ENCODE measurements at regions not wholly inside any gene's neighbourhood (a gene's known extent, or its start where the extent isn't known, plus 50 kb on each side); places are given as distances from the start of the nearest gene placed in this dataset.

DNA sequence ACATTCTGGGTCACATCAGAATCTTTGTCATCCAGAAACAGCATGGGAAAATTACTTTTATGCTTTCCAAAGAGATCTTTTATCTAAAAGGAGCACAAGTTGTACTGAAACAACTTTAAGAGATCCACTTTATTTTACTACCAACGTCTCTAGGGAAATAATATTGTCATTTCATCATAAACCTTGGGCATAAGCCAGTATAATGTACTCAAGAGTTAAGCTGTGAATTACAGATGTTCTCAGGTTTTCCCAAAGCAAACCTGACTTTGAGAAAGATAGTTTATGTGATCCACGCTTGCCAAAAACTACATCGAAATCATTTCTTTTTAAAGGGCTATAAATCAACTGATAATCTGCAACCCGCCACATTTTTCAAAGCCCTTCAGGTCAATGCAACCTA, 124.1 kb upstream of the CRBN start:
- H3K4me2 ChIP-seq (ENCODE audit: insufficient read depth in 1 of 2, low read depth in 2 of 2, low read length in 2 of 2) = no peak overlapping the region
- 83% methylated on average over 4 of the region's 4 CpGs; no CpG with 5 or more reads in 1 of the 2 experiments for WGBS, 2 experiments (ENCODE audit: extremely low coverage in 1 of 2, insufficient coverage in 1 of 2, insufficient read length in 1 of 2, insufficient replicate concordance in 2 of 2, low coverage in 1 of 2, low lambda C conversion rate in 2 of 2, missing lambda C conversion rate in 1 of 2)
- H4K91ac ChIP-seq (replicated peaks; ENCODE audit: insufficient read length, low read length) = no peak overlapping the region
- H2AK5ac ChIP-seq (ENCODE audit: low read depth, low read length) = no peak overlapping the region
- H3K23me2 ChIP-seq (ENCODE audit: low read depth, low read length) = no peaks in the 10 kb centered on the region; the same call in 1 of the 2 replicates
- H4K20me1 ChIP-seq (replicated peaks in 1 of 2; ENCODE audit: control insufficient read depth in 1 of 2, insufficient read depth in 2 of 2, low read length in 2 of 2) = no peaks in the 10 kb centered on the region
- H3K79me2 ChIP-seq (ENCODE audit: control insufficient read depth in 1 of 2, insufficient read depth in 2 of 2, low read length in 2 of 2) = no peaks in the 10 kb centered on the region
- H2BK120ac ChIP-seq (replicated peaks; ENCODE audit: low read depth, low read length) = no peak overlapping the region
- H2BK5ac ChIP-seq (ENCODE audit: low read depth, low read length) = no peak overlapping the region
- no peak overlapping the region for H3K4me3 ChIP-seq (ENCODE audit: extremely low read depth in 1 of 4, insufficient read depth in 2 of 4, low read depth in 3 of 4, low read length in 4 of 4)
- H4K5ac ChIP-seq (ENCODE audit: insufficient read length, low read depth, low read length) = no peak overlapping the region
- no peak overlapping the region for H3K4ac ChIP-seq (replicated peaks; ENCODE audit: insufficient read length, low read depth, low read length)
- H3K18ac ChIP-seq (ENCODE audit: extremely low read depth, low read length) = no peak overlapping the region
- no peaks in the 10 kb centered on the region for H3K36me3 ChIP-seq (ENCODE audit: control insufficient read depth in 2 of 4, insufficient read depth in 4 of 4, low read length in 3 of 4)
- H3K14ac ChIP-seq (ENCODE audit: insufficient read length) = no peak overlapping the region
- no peaks in the 10 kb centered on the region for H3K4me1 ChIP-seq (replicated peaks in 1 of 4; ENCODE audit: control insufficient read depth in 3 of 4, insufficient read depth in 4 of 4, low read length in 3 of 4)
- no peak overlapping the region for H3K9ac ChIP-seq (replicated peaks in 1 of 4; ENCODE audit: extremely low read depth in 1 of 4, low read depth in 3 of 4, low read length in 3 of 4)
- H3K27ac ChIP-seq (ENCODE audit: low read depth, low read length) = no peak overlapping the region
- no peak overlapping the region for H3K23ac ChIP-seq (ENCODE audit: insufficient read length)
- H3K9me3 ChIP-seq (ENCODE audit: insufficient read depth in 2 of 2, low read depth in 1 of 2, low read length in 1 of 2) = peaks cover 0 to 3% of the 10 kb centered on the region in 2 experiments; a peak in 1 of 4 replicates
- no peak overlapping the region for H2BK15ac ChIP-seq (ENCODE audit: low read length)
- H2BK20ac ChIP-seq (ENCODE audit: low read length) = no peak overlapping the region
- H2AFZ ChIP-seq (ENCODE audit: low read length) = no peak overlapping the region
- ChIA-PET CTCF (ENCODE audit: partially characterized antibody) (no interaction called here), POLR2A (ENCODE audit: partially characterized antibody) (no interaction called here)
- H3K79me1 ChIP-seq (ENCODE audit: low read depth, low read length) = no peaks in the 10 kb centered on the region
- H2BK12ac ChIP-seq (ENCODE audit: low read depth, low read length) = no peak overlapping the region
- no peak overlapping the region for H3K56ac ChIP-seq (replicated peaks; ENCODE audit: insufficient read length, low read depth, low read length)
- H3K27me3 ChIP-seq (replicated peaks in 1 of 4; ENCODE audit: control insufficient read depth in 3 of 4, extremely low read depth in 1 of 4, insufficient read depth in 3 of 4, low read length in 3 of 4) = peaks cover 0 to 1% (median 0%) of the 10 kb centered on the region in 4 experiments; a peak in 1 of 7 replicates
- no peak overlapping the region for H4K8ac ChIP-seq (ENCODE audit: extremely low read depth, insufficient read depth, low read length)
- no peak for FAIRE-seq
- no peak for DNase-seq (ENCODE audit: low read depth in 1 of 2, low spot score in 2 of 2)
- TF ChIP-seq GABPA (IDR thresholded peaks at IDR 0.05; ENCODE audit: borderline replicate concordance, insufficient read depth, low read length) (no peak), YY1 (IDR thresholded peaks at IDR 0.05; ENCODE audit: low read depth, low read length) (no peak), CHD2 (IDR thresholded peaks at IDR 0.05; ENCODE audit: low read length) (no peak), EP300 (IDR thresholded peaks at IDR 0.05; ENCODE audit: borderline replicate concordance in 1 of 2, low read depth in 2 of 2, low read length in 2 of 2) (no peak), TAF1 (IDR thresholded peaks at IDR 0.05; ENCODE audit: low read depth, low read length) (no peak), BCL11A (IDR thresholded peaks at IDR 0.05; ENCODE audit: low read depth in 2 of 2, low read length in 2 of 2) (no peak), SIX5 (IDR thresholded peaks at IDR 0.05; ENCODE audit: low read depth, low read length) (no peak), SRF (IDR thresholded peaks at IDR 0.05; ENCODE audit: low read depth, low read length) (no peak), ATF2 (IDR thresholded peaks at IDR 0.05; ENCODE audit: low read length) (no peak), JUN (IDR thresholded peaks at IDR 0.05; ENCODE audit: low read depth, low read length) (no peak), FOSL1 (IDR thresholded peaks at IDR 0.05; ENCODE audit: insufficient read depth, low read depth, low read length) (no peak), CREB1 (IDR thresholded peaks at IDR 0.05) (no peak), CTBP2 (IDR thresholded peaks at IDR 0.05; ENCODE audit: borderline replicate concordance, insufficient read depth, insufficient read length, low read length) (no peak)

All from H1 (cell line).